HG03565 (cell line): ENCODE measurements at regions not wholly inside any gene's neighbourhood (a gene's known extent, or its start where the extent isn't known, plus 50 kb on each side); places are given as distances from the start of the nearest gene placed in this dataset.

ENCODE experiments used
- ATAC-seq: cut with Tn5 transposase; IDR thresholded peaks from one replicate; pipeline ENCODE4 v1.9.1; 2021; ENCODE audit warnings: mild to moderate bottlenecking, moderate library complexity; ENCODE audit not compliant: unreplicated experiment

- no peak for ATAC-seq
Measured at GRCh38 chr22:48146426-48146825, 1384.0 kb downstream of the TBC1D22A start.

GRCh38 chr22:48145738-48146137 is 1383.3 kb downstream of the TBC1D22A start:
- ATAC-seq = no peak

- no peak for ATAC-seq
Measured at GRCh38 chr22:48144318-48144717, 1381.9 kb downstream of the TBC1D22A start.

GRCh38 chr22:48143856-48144255 is 1381.4 kb downstream of the TBC1D22A start:
- no peak for ATAC-seq

GRCh38 chr22:48142388-48142787 is 1379.9 kb downstream of the TBC1D22A start:
- ATAC-seq = no peak

GRCh38 chr22:48141301-48141700 is 1378.9 kb downstream of the TBC1D22A start:
- no peak for ATAC-seq

- no peak for ATAC-seq
Measured at GRCh38 chr22:48140261-48140813, 1377.9 kb downstream of the TBC1D22A start.

- ATAC-seq = no peak
Measured at GRCh38 chr22:48139776-48140175, 1377.3 kb downstream of the TBC1D22A start.

GRCh38 chr22:48138855-48139254 is 1376.4 kb downstream of the TBC1D22A start:
- ATAC-seq = no peak

GRCh38 chr22:48138427-48138826 is 1376.0 kb downstream of the TBC1D22A start:
- ATAC-seq = no peak

GRCh38 chr22:48137640-48138039 is 1375.2 kb downstream of the TBC1D22A start:
- ATAC-seq = no peak

GRCh38 chr22:48135592-48135991 is 1373.1 kb downstream of the TBC1D22A start:
- ATAC-seq = no peak

GRCh38 chr22:48125416-48125815 is 1363.0 kb downstream of the TBC1D22A start:
- ATAC-seq = no peak

GRCh38 chr22:48121984-48122383 is 1359.5 kb downstream of the TBC1D22A start:
- no peak for ATAC-seq

- ATAC-seq = no peak
Measured at GRCh38 chr22:48118654-48119053, 1356.2 kb downstream of the TBC1D22A start.

- no peak for ATAC-seq
Measured at GRCh38 chr22:48116871-48117270, 1354.4 kb downstream of the TBC1D22A start.

- ATAC-seq = no peak
Measured at GRCh38 chr22:48112687-48113521, 1350.5 kb downstream of the TBC1D22A start.

- no peak for ATAC-seq
Measured at GRCh38 chr22:48106715-48107259, 1344.3 kb downstream of the TBC1D22A start.

GRCh38 chr22:48106215-48106614 is 1343.8 kb downstream of the TBC1D22A start:
- ATAC-seq = no peak

- ATAC-seq = no peak
Measured at GRCh38 chr22:48105259-48105658, 1342.8 kb downstream of the TBC1D22A start.

GRCh38 chr22:48104766-48105165 is 1342.3 kb downstream of the TBC1D22A start:
- ATAC-seq = no peak

GRCh38 chr22:48104102-48104738 is 1341.8 kb downstream of the TBC1D22A start:
- ATAC-seq = no peak
